ENCODE measurements at regions not wholly inside any gene's neighbourhood (a gene's known extent, or its start where the extent isn't known, plus 50 kb on each side); places are given as distances from the start of the nearest gene placed in this dataset.

DNA sequence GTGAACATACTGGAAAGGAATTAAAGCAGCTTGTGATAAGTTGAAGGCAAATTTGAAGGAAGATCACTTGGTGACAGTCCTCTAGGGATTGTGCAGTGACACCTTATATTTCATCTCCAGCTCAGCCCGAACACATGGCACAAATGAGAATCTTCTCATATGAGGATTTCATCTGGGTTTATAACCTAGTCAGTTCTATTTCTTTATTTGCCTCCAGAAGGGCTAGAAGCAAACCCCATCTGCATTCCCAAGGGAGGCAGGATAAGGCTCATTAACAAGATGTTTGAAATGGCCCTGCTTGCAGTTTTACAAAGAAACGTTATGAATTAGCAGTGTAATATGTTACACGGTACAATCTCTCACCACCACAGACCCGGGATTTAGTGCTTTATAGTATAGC is 90.7 kb upstream of the KRR1 start:
- TF ChIP-seq, protein P1, sequence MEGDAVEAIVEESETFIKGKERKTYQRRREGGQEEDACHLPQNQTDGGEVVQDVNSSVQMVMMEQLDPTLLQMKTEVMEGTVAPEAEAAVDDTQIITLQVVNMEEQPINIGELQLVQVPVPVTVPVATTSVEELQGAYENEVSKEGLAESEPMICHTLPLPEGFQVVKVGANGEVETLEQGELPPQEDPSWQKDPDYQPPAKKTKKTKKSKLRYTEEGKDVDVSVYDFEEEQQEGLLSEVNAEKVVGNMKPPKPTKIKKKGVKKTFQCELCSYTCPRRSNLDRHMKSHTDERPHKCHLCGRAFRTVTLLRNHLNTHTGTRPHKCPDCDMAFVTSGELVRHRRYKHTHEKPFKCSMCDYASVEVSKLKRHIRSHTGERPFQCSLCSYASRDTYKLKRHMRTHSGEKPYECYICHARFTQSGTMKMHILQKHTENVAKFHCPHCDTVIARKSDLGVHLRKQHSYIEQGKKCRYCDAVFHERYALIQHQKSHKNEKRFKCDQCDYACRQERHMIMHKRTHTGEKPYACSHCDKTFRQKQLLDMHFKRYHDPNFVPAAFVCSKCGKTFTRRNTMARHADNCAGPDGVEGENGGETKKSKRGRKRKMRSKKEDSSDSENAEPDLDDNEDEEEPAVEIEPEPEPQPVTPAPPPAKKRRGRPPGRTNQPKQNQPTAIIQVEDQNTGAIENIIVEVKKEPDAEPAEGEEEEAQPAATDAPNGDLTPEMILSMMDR (IDR thresholded peaks at IDR 0.05; ENCODE audit: low read depth, low read length, missing control alignments), result no peak
- no peak for DNase-seq (ENCODE audit: low read depth)
- no peak overlapping the region for H3K4me3 ChIP-seq (ENCODE audit: low read depth, low read length)
- in situ Hi-C loops (cut with HindIII; ENCODE audit: low sequenced_read_pairs), result no loop called here

DNA sequence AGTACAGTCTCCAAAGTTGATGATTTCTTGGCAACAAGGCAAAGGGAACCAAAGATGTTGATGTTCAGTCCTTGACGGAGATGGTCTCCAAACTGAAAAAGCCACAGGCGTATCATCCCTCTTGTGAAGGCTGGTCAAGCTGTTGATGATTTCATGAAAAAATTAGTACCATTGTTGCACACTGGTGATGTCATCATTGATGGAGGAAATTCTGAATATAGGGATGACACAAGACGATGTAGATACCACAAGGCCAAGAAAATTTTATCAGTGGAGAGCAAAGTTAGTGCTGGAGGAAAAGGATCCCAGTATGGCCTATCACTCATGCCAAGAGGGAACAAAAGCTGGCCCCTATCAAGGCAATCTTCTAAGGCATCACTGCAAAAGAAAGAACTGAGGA is 88.7 kb upstream of the KRR1 start:
- H3K4me3 ChIP-seq (ENCODE audit: low read depth, low read length), result no peak overlapping the region
- in situ Hi-C loops (cut with HindIII; ENCODE audit: low sequenced_read_pairs), result no loop called here
- TF ChIP-seq, protein P1 (IDR thresholded peaks at IDR 0.05; ENCODE audit: low read depth, low read length, missing control alignments), result no peak
- DNase-seq (ENCODE audit: low read depth), result no peak

DNA sequence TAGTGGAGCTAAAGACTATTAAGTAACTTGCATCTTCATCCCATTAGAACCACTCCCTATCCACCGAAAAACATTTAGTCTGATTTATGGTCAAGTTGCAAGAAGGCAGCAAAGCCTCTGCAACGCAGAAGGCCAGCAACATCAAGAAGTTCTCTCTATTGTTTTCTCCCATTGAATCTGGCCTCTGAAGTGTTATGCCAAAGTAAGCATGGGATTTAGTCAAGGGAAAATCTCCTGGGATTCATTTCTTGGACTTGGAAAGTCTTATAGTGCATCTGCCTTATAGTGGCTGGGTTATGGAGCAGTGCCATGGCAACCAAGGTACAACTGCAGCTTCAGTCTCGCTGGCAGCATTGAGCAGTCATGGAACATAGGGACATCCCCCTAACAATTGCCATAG is 87.7 kb upstream of the KRR1 start:
- in situ Hi-C loops (cut with HindIII; ENCODE audit: low sequenced_read_pairs), result no loop called here
- no peak for DNase-seq (ENCODE audit: low read depth)
- TF ChIP-seq, protein P1 (IDR thresholded peaks at IDR 0.05; ENCODE audit: low read depth, low read length, missing control alignments), result no peak
- H3K4me3 ChIP-seq (ENCODE audit: low read depth, low read length), result no peak overlapping the region

DNA sequence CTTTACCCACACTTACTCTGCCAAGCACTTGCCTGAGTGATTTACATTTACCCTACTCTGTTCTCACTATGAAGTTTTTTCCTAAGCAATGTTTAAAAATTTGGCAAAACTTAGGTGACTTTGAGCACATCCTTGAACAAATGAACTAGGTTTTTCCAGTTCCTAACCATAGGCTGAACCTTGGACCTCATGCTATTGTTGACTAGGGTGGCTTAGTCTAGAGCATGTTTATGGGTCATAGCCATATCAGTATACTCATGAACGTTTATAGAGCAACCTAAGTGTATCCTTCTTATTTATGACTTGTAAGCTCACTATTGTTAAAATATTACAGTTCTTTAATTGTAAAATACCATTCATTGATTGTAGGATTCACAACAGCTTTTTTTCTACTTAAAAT is 85.0 kb upstream of the KRR1 start:
- TF ChIP-seq, protein P1 (IDR thresholded peaks at IDR 0.05; ENCODE audit: low read depth, low read length, missing control alignments), result no peak

DNA sequence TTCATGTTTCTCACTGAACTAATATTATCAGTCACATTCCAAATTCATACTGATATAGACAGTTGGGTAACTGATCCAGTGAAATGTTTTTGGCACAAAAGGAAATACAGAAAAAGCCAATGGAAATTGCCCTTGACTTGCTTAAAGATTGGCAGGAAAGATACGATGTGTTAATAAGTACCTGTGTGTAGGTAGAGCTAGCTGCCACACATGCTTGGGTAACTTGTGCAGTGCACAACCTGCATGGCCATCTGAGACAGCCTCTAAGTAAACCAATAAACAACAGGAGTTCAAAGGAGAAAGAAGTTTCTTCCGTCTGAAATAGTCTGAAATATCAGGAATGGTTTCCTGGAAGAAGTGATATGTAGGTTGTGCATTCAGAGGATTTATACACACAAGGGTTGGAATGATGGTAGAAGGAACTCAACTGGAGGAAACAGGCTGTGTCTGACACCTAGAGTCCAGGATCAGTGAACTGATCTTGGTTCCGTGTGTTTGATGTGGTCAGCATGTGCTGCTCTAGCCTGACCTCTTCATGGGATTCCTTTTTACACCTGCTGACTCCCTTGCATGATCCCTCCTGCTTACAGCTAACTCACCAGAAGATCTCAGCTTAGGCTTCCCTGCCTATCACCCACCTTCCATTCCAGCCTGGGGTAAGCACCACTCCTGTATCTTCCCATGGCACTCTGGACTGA is 81.4 kb upstream of the KRR1 start:
- no peak overlapping the region for H3K4me3 ChIP-seq (ENCODE audit: low read depth, low read length)
- TF ChIP-seq, protein P1 (IDR thresholded peaks at IDR 0.05; ENCODE audit: low read depth, low read length, missing control alignments), result no peak
- in situ Hi-C loops (cut with HindIII; ENCODE audit: low sequenced_read_pairs), result no loop called here
- no peak for DNase-seq (ENCODE audit: low read depth)

More for the DNA sequence above, 85.0 kb upstream of the KRR1 start:
- in situ Hi-C loops (cut with HindIII; ENCODE audit: low sequenced_read_pairs), result no loop called here
- no peak for DNase-seq (ENCODE audit: low read depth)
- H3K4me3 ChIP-seq (ENCODE audit: low read depth, low read length), result no peak overlapping the region

DNA sequence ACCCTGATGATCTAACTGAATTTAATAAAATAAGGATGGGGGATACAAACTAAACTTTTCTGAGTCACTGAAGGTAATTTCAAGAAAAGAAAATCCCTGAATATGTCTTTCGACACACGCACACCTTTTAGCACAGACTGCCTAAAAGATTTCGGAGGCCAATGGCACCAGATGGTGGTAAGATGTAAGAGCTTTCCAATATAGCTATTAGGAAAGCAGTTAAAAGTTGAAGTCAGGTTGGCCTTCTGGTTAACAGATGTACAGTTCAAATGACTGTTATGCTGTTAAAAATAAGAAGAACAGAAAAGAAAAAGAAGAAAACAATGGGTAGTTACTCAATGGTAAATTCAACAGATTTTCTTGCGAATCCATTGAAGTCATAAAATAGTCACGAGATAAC is 80.7 kb upstream of the KRR1 start:
- no peak for DNase-seq (ENCODE audit: low read depth)
- TF ChIP-seq, protein P1 (IDR thresholded peaks at IDR 0.05; ENCODE audit: low read depth, low read length, missing control alignments), result no peak
- in situ Hi-C loops (cut with HindIII; ENCODE audit: low sequenced_read_pairs), result no loop called here
- no peak overlapping the region for H3K4me3 ChIP-seq (ENCODE audit: low read depth, low read length)

Measured in astrocyte of the cerebellum (primary cell).